GM21529 (cell line): ENCODE measurements at regions not wholly inside any gene's neighbourhood (a gene's known extent, or its start where the extent isn't known, plus 50 kb on each side); places are given as distances from the start of the nearest gene placed in this dataset.
A peak's percentile ranks its signal among the peaks of the same experiment; 100 is the strongest.
"Not testable (repeated sequence)": the region's sequence is repeated elsewhere in the genome, so short reads cannot be mapped to it uniquely, and the experiment has no call there.

ENCODE experiments used
- ATAC-seq: cut with Tn5 transposase; IDR thresholded peaks from one replicate; pipeline ENCODE4 v1.9.1; 2021; ENCODE audit not compliant: unreplicated experiment

DNA sequence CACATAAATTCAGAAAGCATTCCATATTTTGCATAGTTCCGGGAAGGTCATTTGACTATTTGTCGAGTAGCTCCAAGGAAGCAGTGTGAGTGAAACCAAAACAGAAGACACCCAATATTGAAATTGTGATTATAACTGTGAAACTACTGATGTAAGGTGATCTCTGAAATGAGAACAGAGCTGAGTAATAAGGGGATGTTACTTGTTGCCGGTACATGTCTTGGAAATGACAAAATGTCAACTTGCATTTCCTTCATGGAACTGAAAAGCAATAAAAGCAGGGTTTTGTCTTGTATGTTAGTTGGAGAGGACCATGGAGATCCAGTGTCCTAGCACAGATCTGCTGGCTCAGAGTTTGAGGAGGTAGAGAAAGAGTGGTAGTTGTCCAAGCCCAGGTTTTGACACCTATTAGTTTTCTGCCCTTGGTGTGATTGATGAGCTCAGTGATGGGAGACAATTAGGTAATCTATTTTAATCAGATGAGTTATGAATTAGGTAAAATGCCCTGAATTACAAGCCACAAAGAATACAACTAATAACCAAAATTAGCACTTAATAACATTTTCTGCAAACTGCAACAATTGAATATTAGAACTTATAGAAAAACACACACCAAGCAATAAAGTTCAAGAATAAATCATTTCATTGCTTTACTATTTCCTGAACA is 58.7 kb upstream of the ZNF519 start:
- ATAC-seq = peak; percentile 63

DNA sequence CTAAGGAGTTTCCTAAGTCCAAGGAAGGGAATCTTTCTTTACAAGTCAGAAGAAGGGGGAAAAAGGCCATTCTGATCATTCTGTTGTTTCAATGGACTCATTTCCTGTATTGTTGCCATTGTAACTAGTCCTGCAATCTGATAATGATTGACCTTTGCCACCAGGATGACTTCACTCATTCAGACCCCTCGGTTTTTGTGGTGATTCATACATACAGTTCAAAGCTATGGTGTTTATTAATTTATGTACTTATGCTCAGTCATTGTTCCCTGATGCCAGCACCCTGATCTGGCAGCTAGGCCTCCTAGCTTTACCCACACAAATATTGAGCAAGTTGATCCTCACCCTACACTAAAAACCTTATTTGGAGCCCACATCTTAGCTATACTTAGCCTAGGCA is 57.6 kb upstream of the ZNF519 start:
- no peak for ATAC-seq

DNA sequence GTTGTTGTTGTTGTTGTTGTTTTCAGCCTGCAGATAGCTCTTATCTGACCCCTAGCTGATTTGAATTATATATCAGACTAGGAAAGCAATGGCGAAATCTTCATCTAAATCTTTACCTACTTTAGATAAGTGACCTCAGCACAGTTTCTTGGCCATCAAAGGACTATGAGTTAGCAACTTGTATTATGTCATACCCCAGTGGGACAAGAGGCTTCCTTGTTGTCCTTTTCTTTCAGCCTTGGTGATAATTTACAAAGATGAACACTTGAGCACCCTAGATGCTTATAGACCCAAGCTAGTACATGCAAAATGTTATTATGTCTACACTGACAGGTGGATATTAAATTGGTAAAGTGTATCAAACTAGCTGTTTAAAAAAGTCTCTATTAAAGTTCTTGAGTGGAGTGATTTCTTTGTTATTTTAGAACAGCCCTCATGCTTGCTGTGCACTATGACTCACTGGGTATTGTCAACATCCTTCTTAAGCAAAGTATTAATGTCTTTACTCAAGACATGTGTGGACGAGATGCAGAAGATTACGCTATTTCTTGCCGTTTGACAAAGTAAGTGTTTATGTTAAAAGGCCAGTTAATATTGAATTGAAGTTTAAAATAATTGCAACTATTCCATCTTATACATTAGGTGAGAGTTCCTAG is 56.6 kb upstream of the ZNF519 start:
- not testable (repeated sequence) for ATAC-seq
